Transverse colon (tissue), 4 donors: ENCODE measurements at regions not wholly inside any gene's neighbourhood (a gene's known extent, or its start where the extent isn't known, plus 50 kb on each side); places are given as distances from the start of the nearest gene placed in this dataset.

Experiments
- EP300 ChIP-seq: sonication (generic); formaldehyde crosslinking; IDR thresholded peaks from one replicate; pipeline ENCODE4 v1.6.1; 2017; ENCODE audit warnings: antibody characterized with exemption, low read depth
- POLR2A ChIP-seq: fragments of 450-650 bp; IDR thresholded peaks from one replicate; pipeline ENCODE4 v1.6.1; 2016; ENCODE audit warnings: antibody characterized with exemption, mild to moderate bottlenecking, moderate library complexity
- POLR2AphosphoS5 ChIP-seq, 3 donors: sonication (generic); formaldehyde crosslinking; IDR thresholded peaks; one replicate each; pipeline ENCODE4 v1.6.1; 2016; ENCODE audit warnings: antibody characterized with exemption in 3 of 3
- TF ChIP-seq, protein P1 (sequence below), 5 experiments: fragments of 200-600 bp in 3 of 5; fragments of 450-650 bp in 2 of 5; sonication (generic) in 3 of 5; IDR thresholded peaks; 1 replicate in 2 of 5; 2 replicates in 3 of 5; pipeline ENCODE4 v1.5.1; 2016 to 2017; ENCODE audit warnings: antibody characterized with exemption in 5 of 5, inconsistent platforms in 3 of 5, mild to moderate bottlenecking in 2 of 5, moderate library complexity in 1 of 5

DNA sequence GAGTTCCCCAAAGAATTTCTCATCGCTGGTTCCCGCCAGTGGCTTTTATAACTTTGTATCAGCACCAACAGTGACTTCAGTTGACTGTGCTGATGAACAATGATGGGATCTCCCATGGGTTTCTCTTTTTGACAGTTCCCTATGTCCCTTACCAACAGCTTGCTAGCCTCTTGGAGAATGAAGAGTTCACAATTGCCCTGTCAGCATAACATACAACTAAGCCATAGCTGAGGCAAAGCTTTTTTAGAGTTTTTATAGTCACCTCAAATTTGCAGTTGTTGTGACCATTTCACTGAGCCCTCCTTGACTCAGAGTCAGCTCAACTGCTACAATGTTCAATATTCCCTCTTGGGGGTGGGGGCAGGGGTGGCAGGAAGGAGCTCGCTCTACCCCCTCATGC is 179.8 kb downstream of the TFEC start:
- TF ChIP-seq, protein P1, sequence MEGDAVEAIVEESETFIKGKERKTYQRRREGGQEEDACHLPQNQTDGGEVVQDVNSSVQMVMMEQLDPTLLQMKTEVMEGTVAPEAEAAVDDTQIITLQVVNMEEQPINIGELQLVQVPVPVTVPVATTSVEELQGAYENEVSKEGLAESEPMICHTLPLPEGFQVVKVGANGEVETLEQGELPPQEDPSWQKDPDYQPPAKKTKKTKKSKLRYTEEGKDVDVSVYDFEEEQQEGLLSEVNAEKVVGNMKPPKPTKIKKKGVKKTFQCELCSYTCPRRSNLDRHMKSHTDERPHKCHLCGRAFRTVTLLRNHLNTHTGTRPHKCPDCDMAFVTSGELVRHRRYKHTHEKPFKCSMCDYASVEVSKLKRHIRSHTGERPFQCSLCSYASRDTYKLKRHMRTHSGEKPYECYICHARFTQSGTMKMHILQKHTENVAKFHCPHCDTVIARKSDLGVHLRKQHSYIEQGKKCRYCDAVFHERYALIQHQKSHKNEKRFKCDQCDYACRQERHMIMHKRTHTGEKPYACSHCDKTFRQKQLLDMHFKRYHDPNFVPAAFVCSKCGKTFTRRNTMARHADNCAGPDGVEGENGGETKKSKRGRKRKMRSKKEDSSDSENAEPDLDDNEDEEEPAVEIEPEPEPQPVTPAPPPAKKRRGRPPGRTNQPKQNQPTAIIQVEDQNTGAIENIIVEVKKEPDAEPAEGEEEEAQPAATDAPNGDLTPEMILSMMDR (IDR thresholded peaks at IDR 0.05), result no peak
- TF ChIP-seq POLR2AphosphoS5 (IDR thresholded peaks at IDR 0.05), result no peak
- no peak for TF ChIP-seq POLR2A
- no peak for TF ChIP-seq EP300
